Transverse colon (tissue), 4 donors: ENCODE measurements at regions not wholly inside any gene's neighbourhood (a gene's known extent, or its start where the extent isn't known, plus 50 kb on each side); places are given as distances from the start of the nearest gene placed in this dataset.
A peak's percentile ranks its signal among the peaks of the same experiment; 100 is the strongest.

Experiments used
- DNase-seq: peaks from one replicate; pipeline ENCODE4 v3.0.0-alpha.2; 2019
- H3K27ac ChIP-seq, 4 donors: fragments of 200-600 bp; sonication (generic); 2 replicates each; pipeline ENCODE4 v1.5.1; 2016 to 2018; ENCODE audit warnings: inconsistent platforms in 4 of 4
- H3K27me3 ChIP-seq: fragments of 200-600 bp; sonication (generic); 2 replicates; pipeline ENCODE4 v1.5.1; 2017; ENCODE audit warnings: inconsistent platforms
- H3K36me3 ChIP-seq, 4 donors: fragments of 200-600 bp; sonication (generic); 2 replicates each; pipeline ENCODE4 v1.5.1; 2017 to 2019; ENCODE audit warnings: inconsistent platforms in 4 of 4
- H3K4me1 ChIP-seq, 4 donors: fragments of 200-600 bp; sonication (generic); 2 replicates each; pipeline ENCODE4 v1.5.1; 2017 to 2020; ENCODE audit warnings: inconsistent platforms in 4 of 4
- H3K4me3 ChIP-seq, 4 donors: fragments of 200-600 bp; sonication (generic); 1 replicate in 1 of 4; 2 replicates in 3 of 4; pipeline versions ENCODE4 v1.5.1 to v1.6.1; 2017 to 2019; ENCODE audit warnings: inconsistent platforms in 4 of 4
- H3K9me3 ChIP-seq, 2 donors: fragments of 200-600 bp; sonication (generic); 2 replicates each; pipeline ENCODE4 v1.5.1; 2017 to 2019; ENCODE audit warnings: inconsistent platforms in 2 of 2
- CTCF ChIP-seq, 5 experiments: fragments of 200-600 bp in 3 of 5; fragments of 450-650 bp in 2 of 5; sonication (generic) in 3 of 5; IDR thresholded peaks; 1 replicate in 2 of 5; 2 replicates in 3 of 5; pipeline ENCODE4 v1.5.1; 2016 to 2017; ENCODE audit warnings: antibody characterized with exemption in 5 of 5, inconsistent platforms in 3 of 5, mild to moderate bottlenecking in 2 of 5, moderate library complexity in 1 of 5
- EP300 ChIP-seq: sonication (generic); formaldehyde crosslinking; IDR thresholded peaks from one replicate; pipeline ENCODE4 v1.6.1; 2017; ENCODE audit warnings: antibody characterized with exemption, low read depth
- POLR2A ChIP-seq: fragments of 450-650 bp; IDR thresholded peaks from one replicate; pipeline ENCODE4 v1.6.1; 2016; ENCODE audit warnings: antibody characterized with exemption, mild to moderate bottlenecking, moderate library complexity
- POLR2AphosphoS5 ChIP-seq, 3 donors: sonication (generic); formaldehyde crosslinking; IDR thresholded peaks; one replicate each; pipeline ENCODE4 v1.6.1; 2016; ENCODE audit warnings: antibody characterized with exemption in 3 of 3
- WGBS, 2 donors: methylation state at CpG; one replicate each; pipeline ENCODE4 v1.1.5; 2018; ENCODE audit warnings: low coverage in 1 of 2; 5-methylcytosine and 5-hydroxymethylcytosine counted together
- in situ Hi-C, 4 donors: fragments of 200-750 bp; cut with MboI; loops; one replicate each; pipeline versions ENCODE4 v1.15.0 to v1.15.1; 2017; ENCODE audit warnings: low sequenced_read_pairs in 3 of 4, low pct_ligation_motif_present in 1 of 4, low pct_unique_long_range_greater_than_20kb in 1 of 4
- intact Hi-C: fragments of 100-400 bp; cut with DNase I; formaldehyde crosslinking; loops from one replicate; pipeline ENCODE4 v1.15.1; 2023; ENCODE audit warnings: low total_unique reads

- no peaks in the 10 kb centered on the region for H3K4me1 ChIP-seq
- no peak overlapping the region for H3K4me3 ChIP-seq
- in situ Hi-C loops (no loop called here), intact Hi-C loops (no loop called here)
- H3K9me3 ChIP-seq, result no peaks in the 10 kb centered on the region
- no peaks in the 10 kb centered on the region for H3K36me3 ChIP-seq
- no peak for DNase-seq
- H3K27me3 ChIP-seq, result no peaks in the 10 kb centered on the region
- no peak for TF ChIP-seq POLR2AphosphoS5 (IDR thresholded peaks at IDR 0.05)
- TF ChIP-seq POLR2A, result no peak
- no peak for TF ChIP-seq EP300
- no peak for TF ChIP-seq CTCF (IDR thresholded peaks at IDR 0.05)
- H3K27ac ChIP-seq, result no peak overlapping the region
These were observed 57.1 kb upstream of the USP38 start for GRCh38 chr4:143127621-143128020.

- in situ Hi-C loops (no loop called here), intact Hi-C loops (no loop called here)
- H3K9me3 ChIP-seq, result no peaks in the 10 kb centered on the region
- peaks cover 0 to 16% (median 8%) of the 10 kb centered on the region in 4 donors for H3K4me1 ChIP-seq
- peak; percentile 16 for DNase-seq
- TF ChIP-seq CTCF (IDR thresholded peaks at IDR 0.05) (no peak), POLR2AphosphoS5 (IDR thresholded peaks at IDR 0.05) (peak in 1 of 3 donors; percentile 11), POLR2A (no peak), EP300 (no peak)
- WGBS, 2 donors, result 25 to 33% methylated on average over 1 of the region's 1 CpG
- no peaks in the 10 kb centered on the region for H3K36me3 ChIP-seq
- H3K27ac ChIP-seq, result peak overlapping the region in 3 of 4 donors; percentile 23 to 42 (median 41)
- no peaks in the 10 kb centered on the region for H3K27me3 ChIP-seq
- no peak overlapping the region for H3K4me3 ChIP-seq
These were observed 50.7 kb upstream of the USP38 start for GRCh38 chr4:143133977-143134376.
